GM21367 (cell line): ENCODE measurements at regions not wholly inside any gene's neighbourhood (a gene's known extent, or its start where the extent isn't known, plus 50 kb on each side); places are given as distances from the start of the nearest gene placed in this dataset.

Source experiments
- ATAC-seq: cut with Tn5 transposase; IDR thresholded peaks from one replicate; pipeline ENCODE4 v1.9.1; 2021; ENCODE audit not compliant: unreplicated experiment

- no peak for ATAC-seq
Observed at GRCh38 chr10:90447831-90448230, 410.0 kb downstream of the HTR7 start.

- ATAC-seq, result no peak
Observed at GRCh38 chr10:90450797-90451196, 407.0 kb downstream of the HTR7 start.

- ATAC-seq, result no peak
Observed at GRCh38 chr10:90451283-90451682, 406.6 kb downstream of the HTR7 start.

- ATAC-seq, result no peak
Observed at GRCh38 chr10:90458054-90458453, 399.8 kb downstream of the HTR7 start.

GRCh38 chr10:90458571-90458970 is 399.3 kb downstream of the HTR7 start:
- no peak for ATAC-seq

GRCh38 chr10:90461437-90462155 is 396.2 kb downstream of the HTR7 start:
- ATAC-seq, result no peak

GRCh38 chr10:90462749-90463470 is 394.9 kb downstream of the HTR7 start:
- no peak for ATAC-seq

- ATAC-seq, result no peak
Observed at GRCh38 chr10:90464329-90464728, 393.5 kb downstream of the HTR7 start.

- ATAC-seq, result no peak
Observed at GRCh38 chr10:90470966-90471365, 386.9 kb downstream of the HTR7 start.

- ATAC-seq, result no peak
Observed at GRCh38 chr10:90480466-90480865, 377.4 kb downstream of the HTR7 start.

- no peak for ATAC-seq
Observed at GRCh38 chr10:90481326-90481923, 376.4 kb downstream of the HTR7 start.

- no peak for ATAC-seq
Observed at GRCh38 chr10:90484518-90484917, 373.3 kb downstream of the HTR7 start.

- ATAC-seq, result no peak
Observed at GRCh38 chr10:90494183-90494582, 363.7 kb downstream of the HTR7 start.

GRCh38 chr10:90504172-90504571 is 353.7 kb downstream of the HTR7 start:
- no peak for ATAC-seq

- no peak for ATAC-seq
Observed at GRCh38 chr10:90526721-90527120, 331.1 kb downstream of the HTR7 start.

- no peak for ATAC-seq
Observed at GRCh38 chr10:90530521-90530920, 327.3 kb downstream of the HTR7 start.

- no peak for ATAC-seq
Observed at GRCh38 chr10:90557385-90557784, 300.5 kb downstream of the HTR7 start.

- no peak for ATAC-seq
Observed at GRCh38 chr10:90560331-90560730, 297.5 kb downstream of the HTR7 start.

GRCh38 chr10:90561666-90562065 is 296.2 kb downstream of the HTR7 start:
- no peak for ATAC-seq

GRCh38 chr10:90571481-90572258 is 286.2 kb downstream of the HTR7 start:
- no peak for ATAC-seq

- ATAC-seq, result no peak
Observed at GRCh38 chr10:90575125-90575524, 282.7 kb downstream of the HTR7 start.
